K562 (cell line): ENCODE measurements at regions not wholly inside any gene's neighbourhood (a gene's known extent, or its start where the extent isn't known, plus 50 kb on each side); places are given as distances from the start of the nearest gene placed in this dataset.

Experiments used
- ATAC-seq: fragments of 200-7000 bp; cut with Tn5 transposase; 3 replicates; pipeline ENCODE4 v1.9.1; 2020; ENCODE audit warnings: moderate library complexity
- BruUV-seq: library from RNA; stranded (reverse); fragments of 400-500 nt; replicated peaks from 2 replicates; lab custom pipeline; 2021; lab: Mats Ljungman, UMichigan
- CTCF ChIA-PET: fragments of 300-600 bp; formaldehyde crosslinking; extraction: SDS; loops from one replicate; lab custom pipeline; 2021; ENCODE audit warnings: low intra/inter-chr PET ratio; lab: Yijun Ruan, JAX
- POLR2A ChIA-PET: fragments of 300-600, 350-650 bp; sonication (Branson Sonifier 250); formaldehyde crosslinking; extraction: SDS; loops from one replicate; lab custom pipeline; 2021; ENCODE audit warnings: antibody characterized with exemption, inconsistent platforms; lab: Yijun Ruan, JAX
- DNase-seq, 4 experiments: peaks; one replicate each; pipeline versions ENCODE4 v3.0.0 to v3.0.0-alpha.2; 2011 to 2018; ENCODE audit warnings: low spot score in 3 of 4, mixed read lengths in 3 of 4; ENCODE audit errors: extremely low read depth in 1 of 4
- FAIRE-seq: peaks from 2 replicates; lab custom pipeline; 2011; peaks lifted over from hg19 to GRCh38; lab: Jason Lieb, UNC
- H2AFZ ChIP-seq: 2 replicates; pipeline ENCODE4 v1.6.0; 2011; ENCODE audit warnings: low read depth, low read length, control low read depth, inconsistent platforms
- H3K27ac ChIP-seq: fragments of 200-600 bp; 3 replicates; pipeline ENCODE4 v1.8.0; 2011; ENCODE audit warnings: low read depth, mild to moderate bottlenecking, control low read depth, inconsistent platforms, low read length, moderate library complexity, mixed read lengths; ENCODE audit errors: extremely low read depth
- H3K27me3 ChIP-seq, 2 experiments: fragments of 300-600 bp in 1 of 2; 2 replicates in 1 of 2; 3 replicates in 1 of 2; pipeline versions ENCODE4 v1.6.0 to v1.8.0; 2011; ENCODE audit warnings: inconsistent platforms in 2 of 2, low read length in 2 of 2, mild to moderate bottlenecking in 1 of 2, mixed read lengths in 1 of 2, moderate library complexity in 1 of 2; ENCODE audit not compliant: control insufficient read depth in 2 of 2, insufficient read depth in 2 of 2
- H3K36me3 ChIP-seq: fragments of 300-600 bp; 3 replicates; pipeline ENCODE4 v1.8.0; 2011; ENCODE audit warnings: mild to moderate bottlenecking, low read length, inconsistent platforms; ENCODE audit not compliant: control insufficient read depth, insufficient read depth
- H3K4me1 ChIP-seq, 2 experiments: fragments of 200-600 bp in 1 of 2; replicated peaks in 1 of 2; 2 replicates in 1 of 2; 3 replicates in 1 of 2; pipeline versions ENCODE4 v1.5.1 to v1.8.0; 2011; ENCODE audit warnings: inconsistent platforms in 2 of 2, low read length in 2 of 2, mild to moderate bottlenecking in 1 of 2, mixed read lengths in 1 of 2, moderate library complexity in 1 of 2; ENCODE audit not compliant: control insufficient read depth in 2 of 2, insufficient read depth in 2 of 2
- H3K4me2 ChIP-seq: 2 replicates; pipeline ENCODE4 v1.6.1; 2011; ENCODE audit warnings: low read length, control low read depth, inconsistent platforms, mixed read lengths; ENCODE audit not compliant: insufficient read depth
- H3K4me3 ChIP-seq: fragments of 200-600 bp; sonication (generic), shearing (Covaris generic); 2 replicates; pipeline ENCODE4 v1.5.1; 2016; ENCODE audit warnings: control low read depth, inconsistent platforms
- H3K79me2 ChIP-seq: fragments of 200-600 bp; 3 replicates; pipeline ENCODE4 v1.8.0; 2011; ENCODE audit warnings: low read length, inconsistent platforms; ENCODE audit not compliant: control insufficient read depth, insufficient read depth
- H3K9ac ChIP-seq, 2 experiments: 2 replicates each; pipeline versions ENCODE4 v1.6.0 to v1.6.1; 2011; ENCODE audit warnings: low read depth in 2 of 2, low read length in 2 of 2, control low read depth in 1 of 2, inconsistent platforms in 1 of 2, mild to moderate bottlenecking in 1 of 2, mixed read lengths in 1 of 2; ENCODE audit not compliant: insufficient read depth in 1 of 2
- H3K9me1 ChIP-seq: one replicate; pipeline ENCODE4 v1.6.0; 2011; ENCODE audit warnings: inconsistent platforms, mild to moderate bottlenecking, low read length, moderate library complexity; ENCODE audit not compliant: control insufficient read depth, insufficient read depth
- H3K9me3 ChIP-seq: replicated peaks from 2 replicates; pipeline ENCODE4 v1.5.1; 2011; ENCODE audit warnings: low read depth, low read length, inconsistent platforms; ENCODE audit not compliant: control insufficient read depth, insufficient read depth
- H4K20me1 ChIP-seq: replicated peaks from 2 replicates; pipeline ENCODE4 v1.6.1; 2011; ENCODE audit warnings: low read length, inconsistent platforms, mixed read lengths; ENCODE audit not compliant: control insufficient read depth, insufficient read depth
- FOXP1 ChIP-seq: sonication (generic); formaldehyde crosslinking; IDR thresholded peaks from 2 replicates; pipeline ENCODE4 v1.8.0; 2022; ENCODE audit warnings: mild to moderate bottlenecking, missing genetic modification reagents
- GTF2F1 ChIP-seq: IDR thresholded peaks from 2 replicates; pipeline ENCODE4 v1.6.1; 2011; ENCODE audit warnings: low read depth, low read length, improper control_type of control experiment
- ILF3 ChIP-seq: fragments of 450-650 bp; IDR thresholded peaks from 2 replicates; pipeline ENCODE4 v1.6.1; 2018; ENCODE audit warnings: antibody characterized with exemption, mild to moderate bottlenecking, moderate library complexity, borderline replicate concordance
- NFRKB ChIP-seq: fragments of 450-650 bp; IDR thresholded peaks from 2 replicates; pipeline ENCODE4 v1.6.1; 2016; ENCODE audit warnings: low read depth
- NR0B1 ChIP-seq: fragments of 450-650 bp; IDR thresholded peaks from one replicate; pipeline ENCODE4 v1.6.1; 2018; ENCODE audit warnings: mild to moderate bottlenecking, moderate library complexity; ENCODE audit not compliant: partially characterized antibody
- POLR2AphosphoS5 ChIP-seq: IDR thresholded peaks from 2 replicates; pipeline ENCODE4 v1.6.1; 2011; ENCODE audit warnings: mild to moderate bottlenecking, low read depth, low read length, moderate library complexity; ENCODE audit not compliant: control insufficient read depth, insufficient read depth
- TAF15 ChIP-seq: fragments of 200-400 bp; formaldehyde crosslinking; IDR thresholded peaks from 2 replicates; pipeline ENCODE4 v1.6.1; 2017; ENCODE audit warnings: mild to moderate bottlenecking, low read depth, low read length, moderate library complexity
- TRIM25 ChIP-seq: fragments of 450-650 bp; IDR thresholded peaks from 2 replicates; pipeline ENCODE4 v1.7.0; 2016; ENCODE audit warnings: borderline replicate concordance
- ZNF318 ChIP-seq, 2 experiments: fragments of 450-650 bp; IDR thresholded peaks; 2 replicates each; pipeline ENCODE4 v1.6.1; 2016; ENCODE audit warnings: mild to moderate bottlenecking in 2 of 2, borderline replicate concordance in 1 of 2, low read depth in 1 of 2, moderate library complexity in 1 of 2
- ZNF830 ChIP-seq: fragments of 250-450 bp; sonication (Bioruptor Pico); IDR thresholded peaks from 2 replicates; pipeline ENCODE4 v1.5.0; 2021; ENCODE audit warnings: mild to moderate bottlenecking
- WGBS: fragments of 100-300 bp; shearing (Covaris generic); methylation state at CpG from one replicate; pipeline ENCODE4 v1.1.6; 2016; ENCODE audit warnings: low coverage, mixed read lengths; ENCODE audit not compliant: insufficient coverage; ENCODE audit errors: missing lambda C conversion rate; 5-methylcytosine and 5-hydroxymethylcytosine counted together
- in situ Hi-C: fragments of 300-500 bp; cut with MboI; formaldehyde crosslinking; loops from 4 replicates; pipeline ENCODE4 v1.15.0; 2018; ENCODE audit warnings: inconsistent platforms, mixed read lengths
- intact Hi-C: fragments of 100-400 bp; cut with micrococcal nuclease; formaldehyde crosslinking; loops from 2 replicates; pipeline ENCODE4 v1.14.2; 2022

GRCh38 chr3:68648494-68648893, 283.9 kb downstream of the TAFA4 start:
- Histone ChIP-seq H3K27me3 (no peaks in the 10 kb centered on the region), H3K9me1 (no peaks in the 10 kb centered on the region), H3K36me3 (no peaks in the 10 kb centered on the region), H3K9me3 (no peaks in the 10 kb centered on the region), H3K4me3 (no peak overlapping the region), H3K4me2 (no peak overlapping the region), H3K4me1 (no peaks in the 10 kb centered on the region), H3K9ac (no peak overlapping the region), H3K79me2 (no peaks in the 10 kb centered on the region), H3K27ac (no peak overlapping the region), H4K20me1 (no peaks in the 10 kb centered on the region), H2AFZ (no peak overlapping the region)
- TF ChIP-seq NR0B1, result no peak
- TF ChIP-seq ZNF830 (CRISPR knock-in tag), result no peak
- TF ChIP-seq ZNF318 (IDR thresholded peaks at IDR 0.05; ENCODE audit: borderline replicate concordance in 1 of 2, low read depth in 1 of 2), result no peak
- no peak for TF ChIP-seq TRIM25
- no peak for TF ChIP-seq FOXP1 (CRISPR knock-in tag)
- TF ChIP-seq TAF15, result no peak
- TF ChIP-seq ILF3, result no peak
- no peak for TF ChIP-seq NFRKB
- no peak for TF ChIP-seq GTF2F1
- no peak for TF ChIP-seq POLR2AphosphoS5
- no peak for FAIRE-seq
- ChIA-PET POLR2A (no interaction called here), CTCF (no interaction called here)
- intact Hi-C loops (no loop called here), in situ Hi-C loops (no loop called here)
- no peak for ATAC-seq
- no peak for DNase-seq
- WGBS, result 0% methylated on average over 2 of the region's 2 CpGs
- BruUV-seq, result no TSS peak
